ENCODE measurements at regions not wholly inside any gene's neighbourhood (a gene's known extent, or its start where the extent isn't known, plus 50 kb on each side); places are given as distances from the start of the nearest gene placed in this dataset.

GRCh38 chr2:104698276-104698675, 155.6 kb upstream of the POU3F3 start:
- TF ChIP-seq CTCF (IDR thresholded peaks at IDR 0.05), result no peak
- no peak for TF ChIP-seq POLR2AphosphoS5 (IDR thresholded peaks at IDR 0.05; ENCODE audit: low read depth, low read length)
- TF ChIP-seq RAD21 (IDR thresholded peaks at IDR 0.05; ENCODE audit: low read length), result no peak
- no peak for TF ChIP-seq NRF1 (IDR thresholded peaks at IDR 0.05; ENCODE audit: low read depth, low read length)
- TF ChIP-seq RCOR1 (IDR thresholded peaks at IDR 0.05; ENCODE audit: low read length), result no peak
- no peak for TF ChIP-seq SMC3 (IDR thresholded peaks at IDR 0.05; ENCODE audit: low read depth, low read length)
- no peak for TF ChIP-seq EZH2phosphoT487 (IDR thresholded peaks at IDR 0.05; ENCODE audit: borderline replicate concordance, low read depth)
- no peak for TF ChIP-seq YY1 (IDR thresholded peaks at IDR 0.05; ENCODE audit: low read depth)
- no peak for TF ChIP-seq PBX3 (IDR thresholded peaks at IDR 0.05)
- TF ChIP-seq TAF1 (IDR thresholded peaks at IDR 0.05; ENCODE audit: borderline replicate concordance, low read depth, low read length), result no peak
- no peak for TF ChIP-seq JUND (IDR thresholded peaks at IDR 0.05)
- TF ChIP-seq CHD2 (IDR thresholded peaks at IDR 0.05; ENCODE audit: low read length, partially characterized antibody), result no peak
